ENCODE measurements at regions not wholly inside any gene's neighbourhood (a gene's known extent, or its start where the extent isn't known, plus 50 kb on each side); places are given as distances from the start of the nearest gene placed in this dataset.

DNA sequence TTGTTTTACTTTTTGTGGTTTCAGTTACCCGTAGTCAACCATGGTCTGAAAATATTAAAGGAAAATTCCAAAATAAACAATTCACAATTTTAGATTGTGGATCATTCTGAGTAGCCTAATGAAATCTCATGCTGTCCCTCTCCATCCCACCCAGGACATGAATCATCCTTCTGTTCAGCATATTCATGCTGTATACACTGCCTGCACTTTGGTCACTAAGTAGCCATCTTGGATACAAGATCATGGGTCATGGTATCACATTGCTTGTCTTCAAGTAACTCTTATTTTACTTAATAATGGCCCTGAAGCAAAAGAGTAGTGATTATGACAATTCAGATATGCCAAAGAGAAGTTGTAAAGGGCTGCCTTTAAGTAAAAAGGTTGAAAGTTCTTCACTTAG is 536.5 kb upstream of the ACO1 start:
- TF ChIP-seq, protein P1, sequence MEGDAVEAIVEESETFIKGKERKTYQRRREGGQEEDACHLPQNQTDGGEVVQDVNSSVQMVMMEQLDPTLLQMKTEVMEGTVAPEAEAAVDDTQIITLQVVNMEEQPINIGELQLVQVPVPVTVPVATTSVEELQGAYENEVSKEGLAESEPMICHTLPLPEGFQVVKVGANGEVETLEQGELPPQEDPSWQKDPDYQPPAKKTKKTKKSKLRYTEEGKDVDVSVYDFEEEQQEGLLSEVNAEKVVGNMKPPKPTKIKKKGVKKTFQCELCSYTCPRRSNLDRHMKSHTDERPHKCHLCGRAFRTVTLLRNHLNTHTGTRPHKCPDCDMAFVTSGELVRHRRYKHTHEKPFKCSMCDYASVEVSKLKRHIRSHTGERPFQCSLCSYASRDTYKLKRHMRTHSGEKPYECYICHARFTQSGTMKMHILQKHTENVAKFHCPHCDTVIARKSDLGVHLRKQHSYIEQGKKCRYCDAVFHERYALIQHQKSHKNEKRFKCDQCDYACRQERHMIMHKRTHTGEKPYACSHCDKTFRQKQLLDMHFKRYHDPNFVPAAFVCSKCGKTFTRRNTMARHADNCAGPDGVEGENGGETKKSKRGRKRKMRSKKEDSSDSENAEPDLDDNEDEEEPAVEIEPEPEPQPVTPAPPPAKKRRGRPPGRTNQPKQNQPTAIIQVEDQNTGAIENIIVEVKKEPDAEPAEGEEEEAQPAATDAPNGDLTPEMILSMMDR (IDR thresholded peaks at IDR 0.05): no peak
- no peak for TF ChIP-seq POLR2A (IDR thresholded peaks at IDR 0.05)

All from lower leg skin (tissue), 3 donors.